ENCODE measurements at regions not wholly inside any gene's neighbourhood (a gene's known extent, or its start where the extent isn't known, plus 50 kb on each side); places are given as distances from the start of the nearest gene placed in this dataset.

GRCh38 chr17:31740611-31741082 lies 118.4 kb downstream of the COPRS start:
- Histone ChIP-seq H3K4me1 (replicated peaks; ENCODE audit: insufficient read depth) (no peaks in the 10 kb centered on the region), H3K79me2 (ENCODE audit: low read depth) (no peaks in the 10 kb centered on the region), H3K27me3 (ENCODE audit: insufficient read depth, low read depth) (no peaks in the 10 kb centered on the region), H2AFZ (no peak overlapping the region), H3K9me3 (ENCODE audit: insufficient read depth, low read depth) (no peaks in the 10 kb centered on the region), H3K4me3 (no peak overlapping the region), H4K20me1 (ENCODE audit: insufficient read depth) (no peaks in the 10 kb centered on the region), H3K9me2 (ENCODE audit: insufficient read depth) (no peaks in the 10 kb centered on the region), H3K4me2 (no peak overlapping the region), H3K36me3 (ENCODE audit: low read depth) (no peaks in the 10 kb centered on the region), H3K27ac (no peak overlapping the region), H3F3A (ENCODE audit: insufficient read depth, low read depth) (no peaks in the 10 kb centered on the region)
- ChIA-PET CTCF (no interaction called here), POLR2A (ENCODE audit: unreplicated experiment) (interaction anchor here (0.6 kb wide), 1 partner anchor 167 kb away, joined by 4 read pairs; no protein-coding TSS in a partner anchor)
- BruUV-seq (replicated peaks): no TSS peak
- no peak for TF ChIP-seq EZH2 (IDR thresholded peaks at IDR 0.05; ENCODE audit: low read depth)
- DNase-seq: no peak
- intact Hi-C loops (cut with micrococcal nuclease; ENCODE audit: unreplicated experiment): no loop called here

- Histone ChIP-seq H3K4me2 (no peak overlapping the region), H2AFZ (no peak overlapping the region), H3K9me3 (ENCODE audit: insufficient read depth, low read depth) (no peaks in the 10 kb centered on the region), H3K4me1 (replicated peaks; ENCODE audit: insufficient read depth) (no peaks in the 10 kb centered on the region), H3K79me2 (ENCODE audit: low read depth) (no peaks in the 10 kb centered on the region), H3F3A (ENCODE audit: insufficient read depth, low read depth) (no peaks in the 10 kb centered on the region), H3K27me3 (ENCODE audit: insufficient read depth, low read depth) (no peaks in the 10 kb centered on the region), H3K36me3 (ENCODE audit: low read depth) (no peaks in the 10 kb centered on the region), H3K9me2 (ENCODE audit: insufficient read depth) (no peaks in the 10 kb centered on the region), H3K4me3 (no peak overlapping the region), H4K20me1 (ENCODE audit: insufficient read depth) (no peaks in the 10 kb centered on the region), H3K27ac (no peak overlapping the region)
- intact Hi-C loops (cut with micrococcal nuclease; ENCODE audit: unreplicated experiment): no loop called here
- no peak for TF ChIP-seq CTCF (conservative IDR thresholded peaks at IDR 0.05)
- TF ChIP-seq EZH2 (IDR thresholded peaks at IDR 0.05; ENCODE audit: low read depth): no peak
- ChIA-PET POLR2A (ENCODE audit: unreplicated experiment) (no interaction called here), CTCF (interaction anchor here (0.6 kb wide), 1 partner anchor 220 kb away, joined by 3 read pairs; no protein-coding TSS in a partner anchor)
- BruUV-seq (replicated peaks): no TSS peak
- no peak for DNase-seq
Observed at GRCh38 chr17:31738996-31739699, 119.9 kb downstream of the COPRS start.

- H3K4me3 ChIP-seq: no peak overlapping the region
- no peak overlapping the region for H3K27ac ChIP-seq
- no peak for DNase-seq
- H3K9me2 ChIP-seq (ENCODE audit: insufficient read depth): no peaks in the 10 kb centered on the region
- H4K20me1 ChIP-seq (ENCODE audit: insufficient read depth): no peaks in the 10 kb centered on the region
- no peaks in the 10 kb centered on the region for H3K9me3 ChIP-seq (ENCODE audit: insufficient read depth, low read depth)
- H3K79me2 ChIP-seq (ENCODE audit: low read depth): no peaks in the 10 kb centered on the region
- H3K27me3 ChIP-seq (ENCODE audit: insufficient read depth, low read depth): no peaks in the 10 kb centered on the region
- no peak overlapping the region for H3K4me2 ChIP-seq
- no peaks in the 10 kb centered on the region for H3K4me1 ChIP-seq (replicated peaks; ENCODE audit: insufficient read depth)
- no peak for TF ChIP-seq CTCF (conservative IDR thresholded peaks at IDR 0.05)
- no peak for TF ChIP-seq EZH2 (IDR thresholded peaks at IDR 0.05; ENCODE audit: low read depth)
- intact Hi-C loops (cut with micrococcal nuclease; ENCODE audit: unreplicated experiment): no loop called here
- H2AFZ ChIP-seq: no peak overlapping the region
- no TSS peak for BruUV-seq (replicated peaks)
- ChIA-PET CTCF (no interaction called here), POLR2A (ENCODE audit: unreplicated experiment) (no interaction called here)
- H3K36me3 ChIP-seq (ENCODE audit: low read depth): no peaks in the 10 kb centered on the region
- H3F3A ChIP-seq (ENCODE audit: insufficient read depth, low read depth): no peaks in the 10 kb centered on the region
Observed at GRCh38 chr17:31738488-31738887, 120.6 kb downstream of the COPRS start.

GRCh38 chr17:31738067-31738466 lies 121.0 kb downstream of the COPRS start:
- H4K20me1 ChIP-seq (ENCODE audit: insufficient read depth): no peaks in the 10 kb centered on the region
- DNase-seq: no peak
- H3K4me1 ChIP-seq (replicated peaks; ENCODE audit: insufficient read depth): no peaks in the 10 kb centered on the region
- no peaks in the 10 kb centered on the region for H3K9me2 ChIP-seq (ENCODE audit: insufficient read depth)
- no peaks in the 10 kb centered on the region for H3K9me3 ChIP-seq (ENCODE audit: insufficient read depth, low read depth)
- H3K4me2 ChIP-seq: no peak overlapping the region
- H3K36me3 ChIP-seq (ENCODE audit: low read depth): no peaks in the 10 kb centered on the region
- TF ChIP-seq EZH2 (IDR thresholded peaks at IDR 0.05; ENCODE audit: low read depth) (no peak), CTCF (conservative IDR thresholded peaks at IDR 0.05) (no peak)
- H2AFZ ChIP-seq: no peak overlapping the region
- no peaks in the 10 kb centered on the region for H3K27me3 ChIP-seq (ENCODE audit: insufficient read depth, low read depth)
- intact Hi-C loops (cut with micrococcal nuclease; ENCODE audit: unreplicated experiment): no loop called here
- H3F3A ChIP-seq (ENCODE audit: insufficient read depth, low read depth): no peaks in the 10 kb centered on the region
- H3K79me2 ChIP-seq (ENCODE audit: low read depth): no peaks in the 10 kb centered on the region
- no TSS peak for BruUV-seq (replicated peaks)
- ChIA-PET CTCF (no interaction called here), POLR2A (ENCODE audit: unreplicated experiment) (no interaction called here)
- no peak overlapping the region for H3K4me3 ChIP-seq
- H3K27ac ChIP-seq: no peak overlapping the region
